K562 (cell line): ENCODE measurements at regions not wholly inside any gene's neighbourhood (a gene's known extent, or its start where the extent isn't known, plus 50 kb on each side); places are given as distances from the start of the nearest gene placed in this dataset.

Experiments
- CTBP1 ChIP-seq: fragments of 450-650 bp; IDR thresholded peaks from 2 replicates; pipeline ENCODE4 v1.6.1; 2016; ENCODE audit warnings: borderline replicate concordance
- CTCF ChIP-seq, 3 experiments: IDR thresholded peaks in 2 of 3; conservative IDR thresholded peaks in 1 of 3; 2 replicates each; pipeline ENCODE4 v1.5.1; 2011 to 2012; ENCODE audit warnings: low read length in 3 of 3, mild to moderate bottlenecking in 3 of 3, control low read depth in 2 of 3, improper control_type of control experiment in 1 of 3, inconsistent platforms in 1 of 3, low read depth in 1 of 3, mixed read lengths in 1 of 3, moderate library complexity in 1 of 3; ENCODE audit not compliant: insufficient read depth in 2 of 3
- CTCFL ChIP-seq: IDR thresholded peaks from 2 replicates; pipeline ENCODE4 v1.6.1; 2011; ENCODE audit warnings: borderline replicate concordance, low read depth, mild to moderate bottlenecking, moderate library complexity, low read length; ENCODE audit not compliant: insufficient read depth, poor library complexity, severe bottlenecking
- TEAD4 ChIP-seq, 2 experiments: sonication (generic) in 1 of 2; formaldehyde crosslinking in 1 of 2; IDR thresholded peaks; 2 replicates each; pipeline versions ENCODE4 v1.6.1 to v1.8.0; 2012 to 2022; ENCODE audit warnings: borderline replicate concordance in 1 of 2, inconsistent platforms in 1 of 2, low read length in 1 of 2, mild to moderate bottlenecking in 1 of 2, missing genetic modification reagents in 1 of 2
- ZNF274 ChIP-seq: IDR thresholded peaks from 2 replicates; pipeline ENCODE4 v1.6.1; 2011; ENCODE audit warnings: low read depth, mild to moderate bottlenecking, low read length, moderate library complexity, borderline replicate concordance
- ZNF551 ChIP-seq: fragments of 250-450 bp; sonication (Bioruptor Pico); IDR thresholded peaks from 2 replicates; pipeline ENCODE4 v1.5.0; 2021; ENCODE audit warnings: mild to moderate bottlenecking, moderate library complexity

GRCh38 chr6:160933256-160933655 is 58.3 kb upstream of the MAP3K4 start (continued):
- TF ChIP-seq CTCFL (peak; percentile 18), ZNF551 (no peak), TEAD4 (IDR thresholded peaks at IDR 0.05; ENCODE audit: low read length) (0 out of 2 replicates have a peak, but pooled peaks have one; percentile 11), TEAD4 (CRISPR knock-in tag; IDR thresholded peaks at IDR 0.05; ENCODE audit: borderline replicate concordance) (no peak), CTBP1 (0 out of 2 replicates have a peak, but pooled peaks have one; percentile 24), CTCF (IDR thresholded peaks at IDR 0.05 in 2 of 3, conservative IDR thresholded peaks at IDR 0.05 in 1 of 3; ENCODE audit: insufficient read depth in 2 of 3, low read depth in 1 of 3, low read length in 3 of 3) (peak; percentile 53 to 61 (median 59)), ZNF274 (no peak)
- TF ChIP-seq, all 486 proteins: peak for 11
